Osteocyte (in vitro differentiated cells): ENCODE measurements at regions not wholly inside any gene's neighbourhood (a gene's known extent, or its start where the extent isn't known, plus 50 kb on each side); places are given as distances from the start of the nearest gene placed in this dataset.
"Not testable (repeated sequence)": the region's sequence is repeated elsewhere in the genome, so short reads cannot be mapped to it uniquely, and the experiment has no call there.

Experiments used
- DNase-seq: peaks from one replicate; pipeline ENCODE4 v3.0.0; 2021; ENCODE audit warnings: mixed read lengths; ENCODE audit not compliant: unreplicated experiment; ENCODE audit errors: extremely low spot score
- H3K27ac Mint-ChIP-seq: one replicate; pipeline ENCODE4 v1.8.0; 2021; ENCODE audit warnings: mild to moderate bottlenecking, mixed read lengths; ENCODE audit not compliant: unreplicated experiment
- H3K27me3 Mint-ChIP-seq: one replicate; pipeline ENCODE4 v1.8.0; 2021; ENCODE audit warnings: mixed read lengths; ENCODE audit not compliant: unreplicated experiment
- H3K36me3 Mint-ChIP-seq: one replicate; pipeline ENCODE4 v1.8.0; 2021; ENCODE audit warnings: mixed read lengths; ENCODE audit not compliant: unreplicated experiment
- H3K4me1 Mint-ChIP-seq: one replicate; pipeline ENCODE4 v1.8.0; 2021; ENCODE audit warnings: mixed read lengths; ENCODE audit not compliant: unreplicated experiment
- H3K4me3 Mint-ChIP-seq: one replicate; pipeline ENCODE4 v1.8.0; 2021; ENCODE audit warnings: mild to moderate bottlenecking, moderate library complexity, mixed read lengths; ENCODE audit not compliant: unreplicated experiment
- H3K9me3 Mint-ChIP-seq: one replicate; pipeline ENCODE4 v1.8.0; 2021; ENCODE audit warnings: mixed read lengths; ENCODE audit not compliant: unreplicated experiment
- TF ChIP-seq, protein P1 (sequence below): fragments of 200-600 bp; sonication (generic); IDR thresholded peaks from 2 replicates; pipeline ENCODE4 v1.5.0; 2021; ENCODE audit warnings: antibody characterized with exemption, mild to moderate bottlenecking, moderate library complexity

DNA sequence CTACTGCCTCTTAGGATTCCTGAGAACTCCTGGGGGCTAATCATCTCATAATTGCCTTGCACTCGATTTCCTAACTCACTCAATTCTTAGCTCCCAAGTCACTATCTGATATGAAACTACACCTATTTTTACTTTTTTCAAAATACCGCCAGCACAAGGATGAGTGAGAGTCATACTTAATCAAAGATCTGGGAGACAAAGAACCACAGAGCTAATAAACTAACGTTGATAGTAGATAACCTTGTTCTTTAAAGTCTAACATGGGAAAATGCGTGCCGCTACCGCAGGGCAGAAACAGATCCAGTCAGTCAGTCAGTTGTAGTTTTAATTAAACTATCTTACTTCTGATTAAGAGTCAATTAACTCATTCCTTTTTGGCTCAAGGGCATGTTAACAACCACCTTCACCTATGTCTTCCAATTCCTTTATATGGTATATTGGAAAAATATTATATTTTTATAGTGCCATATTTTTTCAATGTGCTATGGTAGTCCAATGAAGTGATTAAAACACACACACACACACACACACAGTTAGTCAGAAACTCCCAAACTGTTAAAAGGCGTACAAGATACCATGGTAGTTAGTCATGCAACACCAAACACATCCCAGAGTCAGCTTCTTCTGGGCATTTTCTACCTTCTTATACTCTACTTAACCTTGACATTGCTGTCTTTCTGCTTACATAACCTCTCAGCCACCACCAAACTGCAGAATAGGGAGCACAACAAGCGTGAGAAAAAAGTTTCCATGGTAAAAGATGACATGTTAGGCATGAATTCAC is 114.0 kb downstream of the KLHL28 start:
- TF ChIP-seq, protein P1, sequence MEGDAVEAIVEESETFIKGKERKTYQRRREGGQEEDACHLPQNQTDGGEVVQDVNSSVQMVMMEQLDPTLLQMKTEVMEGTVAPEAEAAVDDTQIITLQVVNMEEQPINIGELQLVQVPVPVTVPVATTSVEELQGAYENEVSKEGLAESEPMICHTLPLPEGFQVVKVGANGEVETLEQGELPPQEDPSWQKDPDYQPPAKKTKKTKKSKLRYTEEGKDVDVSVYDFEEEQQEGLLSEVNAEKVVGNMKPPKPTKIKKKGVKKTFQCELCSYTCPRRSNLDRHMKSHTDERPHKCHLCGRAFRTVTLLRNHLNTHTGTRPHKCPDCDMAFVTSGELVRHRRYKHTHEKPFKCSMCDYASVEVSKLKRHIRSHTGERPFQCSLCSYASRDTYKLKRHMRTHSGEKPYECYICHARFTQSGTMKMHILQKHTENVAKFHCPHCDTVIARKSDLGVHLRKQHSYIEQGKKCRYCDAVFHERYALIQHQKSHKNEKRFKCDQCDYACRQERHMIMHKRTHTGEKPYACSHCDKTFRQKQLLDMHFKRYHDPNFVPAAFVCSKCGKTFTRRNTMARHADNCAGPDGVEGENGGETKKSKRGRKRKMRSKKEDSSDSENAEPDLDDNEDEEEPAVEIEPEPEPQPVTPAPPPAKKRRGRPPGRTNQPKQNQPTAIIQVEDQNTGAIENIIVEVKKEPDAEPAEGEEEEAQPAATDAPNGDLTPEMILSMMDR: no peak
- H3K9me3 Mint-ChIP-seq: no peaks in the 10 kb centered on the region
- no peak overlapping the region for H3K4me3 Mint-ChIP-seq
- no peaks in the 10 kb centered on the region for H3K4me1 Mint-ChIP-seq
- no peaks in the 10 kb centered on the region for H3K36me3 Mint-ChIP-seq
- DNase-seq: no peak
- H3K27me3 Mint-ChIP-seq: peaks cover 32% of the 10 kb centered on the region
- H3K27ac Mint-ChIP-seq: no peak overlapping the region

DNA sequence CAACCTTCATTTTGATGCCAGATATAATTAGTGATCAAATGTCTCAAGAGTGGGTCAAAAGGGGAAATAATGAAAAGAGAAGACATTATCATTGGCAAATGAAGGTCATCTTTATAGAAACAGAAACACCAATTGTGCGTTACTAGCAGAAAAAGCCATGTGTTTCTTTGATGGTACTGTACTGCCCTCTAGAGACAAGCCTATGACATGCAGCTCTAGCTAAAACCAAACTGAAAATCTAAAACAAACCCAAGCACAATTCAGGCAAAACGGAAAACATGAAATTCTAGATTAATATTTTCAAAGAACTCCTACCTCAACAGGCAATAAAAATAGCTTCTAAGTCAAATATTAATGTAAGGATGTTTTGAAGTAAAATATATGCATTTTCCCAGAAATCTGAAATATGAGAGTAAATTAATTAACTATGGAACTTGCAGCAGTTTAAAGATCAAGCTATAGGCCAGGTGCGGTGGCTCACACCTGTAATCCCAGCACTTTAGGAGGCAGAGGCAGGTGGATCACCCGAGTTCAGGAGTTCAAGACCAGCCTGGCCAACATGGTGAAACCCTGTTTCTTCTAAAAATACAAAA is 115.4 kb downstream of the KLHL28 start:
- Mint-ChIP-seq H3K4me1 (no peaks in the 10 kb centered on the region), H3K9me3 (no peaks in the 10 kb centered on the region), H3K4me3 (no peak overlapping the region), H3K27ac (no peak overlapping the region), H3K27me3 (peaks cover 32% of the 10 kb centered on the region), H3K36me3 (no peaks in the 10 kb centered on the region)
- TF ChIP-seq, protein P1: peak; percentile 80
- no peak for DNase-seq

DNA sequence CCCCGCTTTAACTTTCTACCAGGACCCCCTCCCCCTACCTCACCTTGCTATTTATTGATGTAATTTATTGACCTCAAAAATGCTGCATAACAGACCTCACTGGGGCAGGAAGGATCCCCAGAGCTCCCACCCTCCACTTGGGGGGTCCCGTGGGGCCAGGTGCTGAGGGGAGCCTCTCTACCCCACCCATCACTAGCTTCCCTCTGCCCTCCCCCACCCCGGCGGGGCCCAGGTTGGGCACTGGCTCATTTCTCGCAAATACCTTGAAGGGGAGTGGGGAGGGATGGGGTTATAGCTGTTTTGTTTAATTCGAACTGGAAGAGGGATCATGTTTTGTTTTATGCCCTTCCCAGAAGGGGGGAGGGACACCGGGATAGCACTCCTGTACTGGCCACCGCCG is 125.8 kb downstream of the KLHL28 start:
- H3K4me3 Mint-ChIP-seq, H3K9me3 Mint-ChIP-seq, DNase-seq, H3K36me3 Mint-ChIP-seq, H3K27me3 Mint-ChIP-seq, H3K4me1 Mint-ChIP-seq, H3K27ac Mint-ChIP-seq: not testable (repeated sequence)

DNA sequence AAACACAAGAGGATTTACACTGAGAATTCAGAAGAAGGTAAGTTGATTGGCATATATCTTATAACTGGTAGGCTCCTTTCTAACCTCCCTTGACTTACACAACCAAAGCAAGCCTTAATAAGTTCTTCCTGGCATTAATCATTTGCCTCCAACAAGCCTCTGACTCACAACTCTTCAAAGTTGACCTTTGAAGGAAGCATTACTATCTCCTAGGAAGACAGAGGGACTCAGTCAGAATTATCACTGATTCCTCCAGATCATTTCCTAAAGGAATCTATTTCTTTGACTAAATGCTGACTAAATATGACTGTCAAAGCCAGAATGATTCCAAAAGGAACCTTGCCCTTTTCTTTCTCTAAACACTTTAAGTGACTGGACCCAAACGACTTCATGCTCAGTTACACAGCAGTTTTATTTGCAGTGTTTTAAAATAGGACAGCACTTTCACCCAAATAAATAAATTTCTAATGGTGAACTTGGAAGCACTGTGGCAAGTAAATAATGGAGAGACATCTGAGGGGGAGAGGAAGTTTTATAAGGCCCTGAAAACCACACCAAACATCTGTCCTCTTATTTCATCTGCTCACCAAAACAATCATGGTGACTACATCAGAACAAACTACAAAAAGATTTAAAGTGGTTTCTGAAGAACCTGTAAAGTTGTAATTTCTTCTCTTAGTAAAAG is 128.2 kb downstream of the KLHL28 start:
- no peaks in the 10 kb centered on the region for H3K4me1 Mint-ChIP-seq
- no peaks in the 10 kb centered on the region for H3K9me3 Mint-ChIP-seq
- no peak overlapping the region for H3K27ac Mint-ChIP-seq
- H3K36me3 Mint-ChIP-seq: no peaks in the 10 kb centered on the region
- DNase-seq: no peak
- TF ChIP-seq, protein P1: no peak
- no peak overlapping the region for H3K4me3 Mint-ChIP-seq
- H3K27me3 Mint-ChIP-seq: no peaks in the 10 kb centered on the region

DNA sequence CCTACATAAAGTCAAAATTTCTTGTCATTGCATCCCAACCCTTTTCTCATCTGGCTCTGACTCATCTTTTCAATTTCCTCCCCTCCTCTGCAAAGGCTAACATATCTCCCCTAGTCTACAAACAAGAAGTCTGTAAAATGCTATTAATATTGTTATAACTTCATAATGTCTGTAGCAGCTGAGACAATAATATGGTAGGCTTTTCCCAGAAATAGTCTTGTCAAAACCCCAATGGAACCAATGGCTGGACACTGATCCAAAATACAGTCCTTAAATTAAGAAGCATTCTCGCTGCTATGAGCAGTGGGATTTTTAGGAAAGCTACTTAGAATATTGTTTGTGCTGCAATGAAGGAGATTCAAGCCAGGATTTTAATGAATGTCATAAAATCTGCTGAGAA is 131.4 kb downstream of the KLHL28 start:
- no peak for DNase-seq
- Mint-ChIP-seq H3K4me1 (no peaks in the 10 kb centered on the region), H3K4me3 (no peak overlapping the region), H3K27ac (no peak overlapping the region), H3K27me3 (no peaks in the 10 kb centered on the region), H3K36me3 (no peaks in the 10 kb centered on the region), H3K9me3 (no peaks in the 10 kb centered on the region)
- TF ChIP-seq, protein P1: no peak
